GM23338 (cell line): ENCODE measurements at regions not wholly inside any gene's neighbourhood (a gene's known extent, or its start where the extent isn't known, plus 50 kb on each side); places are given as distances from the start of the nearest gene placed in this dataset.
A peak's percentile ranks its signal among the peaks of the same experiment; 100 is the strongest.

Source experiments
- ATAC-seq: fragments of 200-7000 bp; cut with Tn5 transposase; 3 replicates; pipeline ENCODE4 v1.9.1; 2020
- DNase-seq: peaks from one replicate; pipeline ENCODE4 v3.0.0-alpha.2; 2015; ENCODE audit warnings: low spot score
- H2AFZ ChIP-seq: fragments of 200-600 bp; sonication (generic); 2 replicates; pipeline ENCODE4 v1.8.0; 2016; ENCODE audit warnings: antibody characterized with exemption, mild to moderate bottlenecking, moderate library complexity
- H3F3A ChIP-seq: fragments of 200-600 bp; sonication (generic); replicated peaks from 2 replicates; pipeline ENCODE4 v1.8.0; 2017; ENCODE audit warnings: antibody characterized with exemption, mixed run types, low read depth
- H3K27ac ChIP-seq: fragments of 200-600 bp; sonication (generic); 2 replicates; pipeline ENCODE4 v1.6.1; 2016; ENCODE audit warnings: low read depth
- H3K27me3 ChIP-seq: fragments of 200-600 bp; sonication (generic); 2 replicates; pipeline ENCODE4 v1.8.0; 2016; ENCODE audit warnings: mild to moderate bottlenecking, mixed run types, moderate library complexity; ENCODE audit not compliant: insufficient read depth
- H3K36me3 ChIP-seq: fragments of 200-600 bp; sonication (generic); 2 replicates; pipeline ENCODE4 v1.8.0; 2016; ENCODE audit warnings: mild to moderate bottlenecking; ENCODE audit not compliant: insufficient read depth
- H3K4me1 ChIP-seq: fragments of 200-600 bp; sonication (generic); 2 replicates; pipeline ENCODE4 v1.8.0; 2016; ENCODE audit warnings: mild to moderate bottlenecking, moderate library complexity; ENCODE audit not compliant: insufficient read depth
- H3K4me2 ChIP-seq: fragments of 200-600 bp; sonication (generic); 2 replicates; pipeline ENCODE4 v1.7.1; 2017; ENCODE audit warnings: mixed run types
- H3K4me3 ChIP-seq: fragments of 200-600 bp; sonication (generic); 2 replicates; pipeline ENCODE4 v1.6.1; 2016; ENCODE audit warnings: mixed run types
- H3K79me2 ChIP-seq: fragments of 200-600 bp; sonication (generic); replicated peaks from 2 replicates; pipeline ENCODE4 v1.8.0; 2017; ENCODE audit warnings: mild to moderate bottlenecking; ENCODE audit not compliant: insufficient read depth
- H3K9me2 ChIP-seq: fragments of 200-600 bp; sonication (generic); 2 replicates; pipeline ENCODE4 v1.8.0; 2017; ENCODE audit not compliant: insufficient read depth
- H4K20me1 ChIP-seq: fragments of 200-600 bp; sonication (generic); replicated peaks from 2 replicates; pipeline ENCODE4 v1.8.0; 2017; ENCODE audit warnings: mild to moderate bottlenecking; ENCODE audit not compliant: insufficient read depth
- H3K27ac Mint-ChIP-seq: 2 replicates; pipeline ENCODE4 v1.8.0; 2020; ENCODE audit warnings: inconsistent platforms, mild to moderate bottlenecking, moderate library complexity, mixed read lengths
- H3K27me3 Mint-ChIP-seq: 3 replicates; pipeline ENCODE4 v1.8.0; 2022; ENCODE audit warnings: low read depth, mild to moderate bottlenecking, moderate library complexity, mixed read lengths, inconsistent platforms; ENCODE audit not compliant: insufficient read depth, poor library complexity
- H3K36me3 Mint-ChIP-seq: 3 replicates; pipeline ENCODE4 v1.8.0; 2021; ENCODE audit warnings: low read depth, mild to moderate bottlenecking, inconsistent platforms, moderate library complexity, mixed read lengths
- H3K4me1 Mint-ChIP-seq: 3 replicates; pipeline ENCODE4 v1.8.0; 2020; ENCODE audit warnings: mild to moderate bottlenecking, inconsistent platforms, mixed read lengths
- H3K4me3 Mint-ChIP-seq: 3 replicates; pipeline ENCODE4 v1.8.0; 2021; ENCODE audit warnings: moderate library complexity, mild to moderate bottlenecking, inconsistent platforms, mixed read lengths
- H3K9me3 Mint-ChIP-seq: 3 replicates; pipeline ENCODE4 v1.8.0; 2020; ENCODE audit warnings: moderate library complexity, mild to moderate bottlenecking, inconsistent platforms, mixed read lengths
- CREB1 ChIP-seq: fragments of 250-450 bp; sonication (Bioruptor Pico); IDR thresholded peaks from 2 replicates; pipeline ENCODE4 v1.5.0; 2020; ENCODE audit warnings: low read depth, mild to moderate bottlenecking, moderate library complexity
- ETS1 ChIP-seq: IDR thresholded peaks from 2 replicates; pipeline ENCODE4 v1.6.1; 2016; ENCODE audit warnings: antibody characterized with exemption
- EZH2 ChIP-seq: fragments of 200-600 bp; sonication (generic); IDR thresholded peaks from one replicate; pipeline ENCODE4 v1.8.0; 2017; ENCODE audit warnings: antibody characterized with exemption, mild to moderate bottlenecking, low read depth; ENCODE audit not compliant: unreplicated experiment
- EZH2phosphoT487 ChIP-seq: fragments of 200-600 bp; sonication (generic); IDR thresholded peaks from one replicate; pipeline ENCODE4 v1.8.1; 2018; ENCODE audit warnings: antibody characterized with exemption; ENCODE audit not compliant: unreplicated experiment
- JUNB ChIP-seq: IDR thresholded peaks from one replicate; pipeline ENCODE4 v1.6.1; 2016; ENCODE audit warnings: antibody characterized with exemption; ENCODE audit not compliant: unreplicated experiment
- NANOG ChIP-seq: IDR thresholded peaks from 2 replicates; pipeline ENCODE4 v1.6.1; 2016; ENCODE audit warnings: antibody characterized with exemption, borderline replicate concordance
- POLR2AphosphoS5 ChIP-seq: IDR thresholded peaks from 2 replicates; pipeline ENCODE4 v1.6.1; 2016; ENCODE audit warnings: antibody characterized with exemption, low read depth
- REST ChIP-seq: IDR thresholded peaks from one replicate; pipeline ENCODE4 v1.6.1; 2018; ENCODE audit warnings: antibody characterized with exemption; ENCODE audit not compliant: unreplicated experiment
- STAT1 ChIP-seq: IDR thresholded peaks from one replicate; pipeline ENCODE4 v1.6.1; 2016; ENCODE audit warnings: antibody characterized with exemption; ENCODE audit not compliant: unreplicated experiment
- ZNF114 ChIP-seq: fragments of 250-450 bp; sonication (Bioruptor Pico); IDR thresholded peaks from 2 replicates; pipeline ENCODE4 v1.5.0; 2020; ENCODE audit warnings: mild to moderate bottlenecking, moderate library complexity
- ZNF331 ChIP-seq: fragments of 250-450 bp; sonication (Bioruptor Pico); IDR thresholded peaks from 2 replicates; pipeline ENCODE4 v1.5.0; 2020; ENCODE audit warnings: low read depth, mild to moderate bottlenecking, moderate library complexity

- TF ChIP-seq REST (no peak), JUNB (no peak), EZH2 (no peak)
Measured at GRCh38 chr9:82498541-82499317, 510.2 kb downstream of the SPATA31D1 start (continued).

- ATAC-seq (no peak), DNase-seq (no peak)
- Histone ChIP-seq H3K9me2 (peaks cover 8% of the 10 kb centered on the region), H3K4me3 (no peak overlapping the region), H3K79me2 (no peaks in the 10 kb centered on the region), H2AFZ (peak overlapping the region; percentile 44; the same call in 1 of the 2 replicates), H3K27ac (no peak overlapping the region), H3K36me3 (no peaks in the 10 kb centered on the region), H3K4me1 (no peaks in the 10 kb centered on the region), H3F3A (no peaks in the 10 kb centered on the region), H4K20me1 (no peaks in the 10 kb centered on the region), H3K27me3 (no peaks in the 10 kb centered on the region), H3K4me2 (no peak overlapping the region)
- peaks cover 5% of the 10 kb centered on the region; the same call in 2 of the 3 replicates for H3K36me3 Mint-ChIP-seq
- peaks cover 3% of the 10 kb centered on the region for H3K27me3 Mint-ChIP-seq
- H3K9me3 Mint-ChIP-seq = peaks cover 8% of the 10 kb centered on the region
- no peak overlapping the region for H3K4me3 Mint-ChIP-seq
- no peak overlapping the region for H3K27ac Mint-ChIP-seq
- H3K4me1 Mint-ChIP-seq = no peaks in the 10 kb centered on the region; the same call in 2 of the 3 replicates
- no peak for TF ChIP-seq ETS1
- no peak for TF ChIP-seq ZNF331
- no peak for TF ChIP-seq JUNB
- TF ChIP-seq CREB1 (CRISPR knock-in tag) = no peak
- TF ChIP-seq EZH2phosphoT487 = no peak
- no peak for TF ChIP-seq POLR2AphosphoS5
- TF ChIP-seq EZH2 = no peak
- no peak for TF ChIP-seq STAT1
- TF ChIP-seq REST = no peak
- no peak for TF ChIP-seq ZNF114 (CRISPR knock-in tag)
- TF ChIP-seq NANOG = no peak
Measured at GRCh38 chr9:82499337-82499736, 510.8 kb downstream of the SPATA31D1 start.
